ENCODE measurements at regions not wholly inside any gene's neighbourhood (a gene's known extent, or its start where the extent isn't known, plus 50 kb on each side); places are given as distances from the start of the nearest gene placed in this dataset.

GRCh38 chr14:71333705-71334104 is 426.4 kb downstream of the PCNX1 start:
- ATAC-seq (ENCODE audit: insufficient read depth, low read depth) (no peak), DNase-seq (no peak)
- TF ChIP-seq CTCF (IDR thresholded peaks at IDR 0.05; ENCODE audit: borderline replicate concordance, extremely low read depth, low read length, poor library complexity, severe bottlenecking) (no peak), EZH2 (IDR thresholded peaks at IDR 0.05; ENCODE audit: borderline replicate concordance, low read depth, low read length, severe bottlenecking) (no peak)
- Histone ChIP-seq H3K27ac (ENCODE audit: low read length) (no peak overlapping the region), H3K79me2 (ENCODE audit: insufficient read depth, low read length) (peaks cover 92% of the 10 kb centered on the region), H3K4me3 (ENCODE audit: low read depth in 1 of 2, low read length in 2 of 2) (no peak overlapping the region), H3K36me3 (ENCODE audit: insufficient read depth, low read length) (peaks cover 10% of the 10 kb centered on the region; the same call in 1 of the 2 replicates), H3K4me2 (ENCODE audit: insufficient read depth, low read length) (no peak overlapping the region), H3K27me3 (ENCODE audit: insufficient read depth, low read length, poor library complexity) (no peaks in the 10 kb centered on the region), H4K20me1 (ENCODE audit: insufficient read depth, low read length) (peaks cover 26% of the 10 kb centered on the region), H3K9ac (ENCODE audit: low read depth, low read length) (no peak overlapping the region), H3K9me3 (ENCODE audit: insufficient read depth, low read length, severe bottlenecking) (no peaks in the 10 kb centered on the region), H3K4me1 (ENCODE audit: insufficient read depth, low read length) (peaks cover 22% of the 10 kb centered on the region), H2AFZ (ENCODE audit: low read depth, low read length) (no peak overlapping the region)

- no peak overlapping the region for H3K9ac ChIP-seq (ENCODE audit: low read depth, low read length)
- ATAC-seq (ENCODE audit: insufficient read depth, low read depth) (no peak), DNase-seq (no peak)
- no peak overlapping the region for H3K4me3 ChIP-seq (ENCODE audit: low read depth in 1 of 2, low read length in 2 of 2)
- no peak overlapping the region for H3K27ac ChIP-seq (ENCODE audit: low read length)
- H3K79me2 ChIP-seq (ENCODE audit: insufficient read depth, low read length) = peaks cover 87% of the 10 kb centered on the region
- H4K20me1 ChIP-seq (ENCODE audit: insufficient read depth, low read length) = peaks cover 16% of the 10 kb centered on the region
- TF ChIP-seq EZH2 (IDR thresholded peaks at IDR 0.05; ENCODE audit: borderline replicate concordance, low read depth, low read length, severe bottlenecking) (no peak), CTCF (IDR thresholded peaks at IDR 0.05; ENCODE audit: borderline replicate concordance, extremely low read depth, low read length, poor library complexity, severe bottlenecking) (no peak)
- H3K4me1 ChIP-seq (ENCODE audit: insufficient read depth, low read length) = peaks cover 3% of the 10 kb centered on the region
- H3K27me3 ChIP-seq (ENCODE audit: insufficient read depth, low read length, poor library complexity) = no peaks in the 10 kb centered on the region
- peaks cover 10% of the 10 kb centered on the region; the same call in 1 of the 2 replicates for H3K36me3 ChIP-seq (ENCODE audit: insufficient read depth, low read length)
- no peaks in the 10 kb centered on the region for H3K9me3 ChIP-seq (ENCODE audit: insufficient read depth, low read length, severe bottlenecking)
- no peak overlapping the region for H3K4me2 ChIP-seq (ENCODE audit: insufficient read depth, low read length)
- no peak overlapping the region for H2AFZ ChIP-seq (ENCODE audit: low read depth, low read length)
These were observed 429.4 kb downstream of the PCNX1 start for GRCh38 chr14:71336489-71337192.

DNA sequence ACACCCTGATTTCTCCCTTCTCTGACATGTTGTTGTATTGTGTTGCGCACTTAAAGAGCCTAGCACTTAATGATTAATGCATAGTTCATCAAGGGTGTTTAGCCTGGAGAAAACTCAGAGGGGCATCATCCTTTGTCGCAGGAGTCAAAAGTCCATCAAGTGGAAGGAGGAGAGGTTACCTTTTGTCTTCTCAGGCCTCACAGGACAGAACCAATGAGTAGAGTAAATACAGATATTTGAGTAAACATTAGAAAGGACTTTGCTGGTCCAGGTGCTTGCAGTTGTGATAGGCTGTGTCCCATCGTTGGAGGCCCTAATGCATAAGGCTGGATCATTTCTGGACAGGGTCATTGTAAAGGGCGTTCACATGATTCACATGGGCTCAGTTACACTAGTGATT is 430.9 kb downstream of the PCNX1 start:
- TF ChIP-seq EZH2 (IDR thresholded peaks at IDR 0.05; ENCODE audit: borderline replicate concordance, low read depth, low read length, severe bottlenecking) (no peak), CTCF (IDR thresholded peaks at IDR 0.05; ENCODE audit: borderline replicate concordance, extremely low read depth, low read length, poor library complexity, severe bottlenecking) (no peak)

More for the DNA sequence above, 430.9 kb downstream of the PCNX1 start:
- Histone ChIP-seq H3K9me3 (ENCODE audit: insufficient read depth, low read length, severe bottlenecking) (no peaks in the 10 kb centered on the region), H4K20me1 (ENCODE audit: insufficient read depth, low read length) (peaks cover 23% of the 10 kb centered on the region), H3K27me3 (ENCODE audit: insufficient read depth, low read length, poor library complexity) (no peaks in the 10 kb centered on the region), H3K36me3 (ENCODE audit: insufficient read depth, low read length) (peaks cover 10% of the 10 kb centered on the region; the same call in 1 of the 2 replicates), H3K27ac (ENCODE audit: low read length) (no peak overlapping the region), H3K9ac (ENCODE audit: low read depth, low read length) (no peak overlapping the region), H3K4me2 (ENCODE audit: insufficient read depth, low read length) (no peak overlapping the region), H3K4me1 (ENCODE audit: insufficient read depth, low read length) (no peaks in the 10 kb centered on the region), H3K4me3 (ENCODE audit: low read depth in 1 of 2, low read length in 2 of 2) (no peak overlapping the region), H3K79me2 (ENCODE audit: insufficient read depth, low read length) (peaks cover 90% of the 10 kb centered on the region), H2AFZ (ENCODE audit: low read depth, low read length) (no peak overlapping the region)
- ATAC-seq (ENCODE audit: insufficient read depth, low read depth) (no peak), DNase-seq (no peak)

Measured in DND-41 (cell line).